Tibial nerve (tissue), 4 donors: ENCODE measurements at regions not wholly inside any gene's neighbourhood (a gene's known extent, or its start where the extent isn't known, plus 50 kb on each side); places are given as distances from the start of the nearest gene placed in this dataset.

Experiments
- DNase-seq, 2 donors: peaks; one replicate each; pipeline ENCODE4 v3.0.0-alpha.2; 2019; ENCODE audit warnings: low spot score in 2 of 2
- H3K27ac ChIP-seq, 4 donors: fragments of 200-600 bp; sonication (generic) in 3 of 4; one replicate each; pipeline ENCODE4 v1.5.1; 2017 to 2019; ENCODE audit warnings: mild to moderate bottlenecking in 1 of 4
- H3K27me3 ChIP-seq, 2 donors: fragments of 200-600 bp; sonication (generic) in 1 of 2; one replicate each; pipeline versions ENCODE4 v1.5.1 to v1.6.0; 2017 to 2019
- H3K36me3 ChIP-seq, 3 donors: fragments of 200-600 bp; sonication (generic); one replicate each; pipeline ENCODE4 v1.5.1; 2018 to 2019
- H3K4me1 ChIP-seq, 4 donors: fragments of 200-600 bp; sonication (generic) in 3 of 4; one replicate each; pipeline ENCODE4 v1.5.1; 2017 to 2019
- H3K4me3 ChIP-seq, 4 donors: fragments of 200-600 bp; sonication (generic) in 3 of 4; one replicate each; pipeline ENCODE4 v1.5.1; 2017 to 2019; ENCODE audit warnings: mild to moderate bottlenecking in 1 of 4, moderate library complexity in 1 of 4
- H3K9me3 ChIP-seq, 4 donors: fragments of 200-600 bp; sonication (generic) in 3 of 4; one replicate each; pipeline ENCODE4 v1.5.1; 2017 to 2019
- EP300 ChIP-seq, 2 donors: sonication (generic); formaldehyde crosslinking; IDR thresholded peaks; one replicate each; pipeline ENCODE4 v1.6.1; 2017; ENCODE audit warnings: antibody characterized with exemption in 2 of 2, mild to moderate bottlenecking in 1 of 2
- POLR2A ChIP-seq, 2 donors: fragments of 450-650 bp; IDR thresholded peaks; one replicate each; pipeline ENCODE4 v1.6.1; 2017; ENCODE audit warnings: antibody characterized with exemption in 2 of 2, mild to moderate bottlenecking in 2 of 2, moderate library complexity in 2 of 2
- WGBS, 2 donors: methylation state at CpG; one replicate each; pipeline ENCODE4 v1.1.5; 2018; 5-methylcytosine and 5-hydroxymethylcytosine counted together
- TF ChIP-seq, protein P1 (sequence below), 5 experiments: fragments of 200-600 bp in 3 of 5; fragments of 450-650 bp in 2 of 5; sonication (generic) in 3 of 5; IDR thresholded peaks; one replicate each; pipeline ENCODE4 v1.5.1; 2016 to 2019; ENCODE audit warnings: antibody characterized with exemption in 5 of 5, mild to moderate bottlenecking in 3 of 5, moderate library complexity in 2 of 5

DNA sequence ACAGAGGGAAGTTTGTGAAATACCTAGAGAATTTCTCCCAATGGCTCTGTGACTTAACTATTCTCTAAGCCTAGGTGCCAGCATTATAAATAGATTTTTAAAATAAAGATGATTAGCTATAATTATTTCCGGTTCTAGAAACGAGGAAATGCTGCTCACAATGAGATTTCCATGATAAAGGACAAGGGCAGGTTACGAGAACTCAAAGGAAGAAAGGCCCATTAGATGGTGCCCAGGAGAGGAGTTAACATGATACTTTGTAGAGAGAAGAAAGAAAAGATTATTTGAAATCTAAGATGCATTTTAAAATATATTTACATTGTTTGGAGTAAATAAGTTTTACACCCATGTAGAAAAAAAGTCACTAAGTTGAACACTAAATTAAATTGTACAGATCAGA is 538.3 kb upstream of the PTGER4 start:
- H3K27ac ChIP-seq = no peak overlapping the region
- no peaks in the 10 kb centered on the region for H3K27me3 ChIP-seq
- H3K36me3 ChIP-seq = no peaks in the 10 kb centered on the region
- H3K9me3 ChIP-seq = peaks cover 0 to 8% (median 2%) of the 10 kb centered on the region in 4 donors
- WGBS, 2 donors = 49 to 59% methylated on average over 3 of the region's 3 CpGs
- no peaks in the 10 kb centered on the region for H3K4me1 ChIP-seq
- H3K4me3 ChIP-seq = no peak overlapping the region
- no peak for DNase-seq
- TF ChIP-seq POLR2A (IDR thresholded peaks at IDR 0.05) = no peak
- TF ChIP-seq EP300 (IDR thresholded peaks at IDR 0.05) = no peak
- TF ChIP-seq, protein P1, sequence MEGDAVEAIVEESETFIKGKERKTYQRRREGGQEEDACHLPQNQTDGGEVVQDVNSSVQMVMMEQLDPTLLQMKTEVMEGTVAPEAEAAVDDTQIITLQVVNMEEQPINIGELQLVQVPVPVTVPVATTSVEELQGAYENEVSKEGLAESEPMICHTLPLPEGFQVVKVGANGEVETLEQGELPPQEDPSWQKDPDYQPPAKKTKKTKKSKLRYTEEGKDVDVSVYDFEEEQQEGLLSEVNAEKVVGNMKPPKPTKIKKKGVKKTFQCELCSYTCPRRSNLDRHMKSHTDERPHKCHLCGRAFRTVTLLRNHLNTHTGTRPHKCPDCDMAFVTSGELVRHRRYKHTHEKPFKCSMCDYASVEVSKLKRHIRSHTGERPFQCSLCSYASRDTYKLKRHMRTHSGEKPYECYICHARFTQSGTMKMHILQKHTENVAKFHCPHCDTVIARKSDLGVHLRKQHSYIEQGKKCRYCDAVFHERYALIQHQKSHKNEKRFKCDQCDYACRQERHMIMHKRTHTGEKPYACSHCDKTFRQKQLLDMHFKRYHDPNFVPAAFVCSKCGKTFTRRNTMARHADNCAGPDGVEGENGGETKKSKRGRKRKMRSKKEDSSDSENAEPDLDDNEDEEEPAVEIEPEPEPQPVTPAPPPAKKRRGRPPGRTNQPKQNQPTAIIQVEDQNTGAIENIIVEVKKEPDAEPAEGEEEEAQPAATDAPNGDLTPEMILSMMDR (IDR thresholded peaks at IDR 0.05) = no peak

DNA sequence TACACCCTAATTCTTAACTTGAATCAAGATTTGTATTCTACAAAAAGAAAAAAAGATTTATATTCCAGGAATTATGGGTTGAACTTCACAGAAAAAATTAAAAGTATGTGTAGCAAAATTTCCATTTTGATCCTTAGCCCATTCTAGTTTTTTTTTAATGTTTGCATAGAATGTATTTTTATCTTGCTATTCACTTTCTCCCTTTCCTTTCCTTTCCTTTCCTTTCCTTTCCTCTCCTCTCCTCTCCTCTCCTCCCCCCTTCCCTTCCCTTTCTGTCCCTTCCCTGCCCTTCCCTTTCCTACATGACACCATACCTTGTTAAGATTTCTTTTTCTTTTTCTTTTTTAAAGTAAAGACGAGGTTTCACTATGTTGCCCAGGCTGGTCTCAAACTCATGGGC is 542.5 kb upstream of the PTGER4 start:
- Histone ChIP-seq H3K27me3 (no peaks in the 10 kb centered on the region), H3K4me3 (no peak overlapping the region), H3K36me3 (no peaks in the 10 kb centered on the region), H3K27ac (no peak overlapping the region), H3K4me1 (no peaks in the 10 kb centered on the region), H3K9me3 (no peaks in the 10 kb centered on the region)
- WGBS, 2 donors = 89 to 96% methylated on average over 1 of the region's 1 CpG
- TF ChIP-seq, protein P1 (IDR thresholded peaks at IDR 0.05) = no peak
- TF ChIP-seq EP300 (IDR thresholded peaks at IDR 0.05) (no peak), POLR2A (IDR thresholded peaks at IDR 0.05) (no peak)
- no peak for DNase-seq

DNA sequence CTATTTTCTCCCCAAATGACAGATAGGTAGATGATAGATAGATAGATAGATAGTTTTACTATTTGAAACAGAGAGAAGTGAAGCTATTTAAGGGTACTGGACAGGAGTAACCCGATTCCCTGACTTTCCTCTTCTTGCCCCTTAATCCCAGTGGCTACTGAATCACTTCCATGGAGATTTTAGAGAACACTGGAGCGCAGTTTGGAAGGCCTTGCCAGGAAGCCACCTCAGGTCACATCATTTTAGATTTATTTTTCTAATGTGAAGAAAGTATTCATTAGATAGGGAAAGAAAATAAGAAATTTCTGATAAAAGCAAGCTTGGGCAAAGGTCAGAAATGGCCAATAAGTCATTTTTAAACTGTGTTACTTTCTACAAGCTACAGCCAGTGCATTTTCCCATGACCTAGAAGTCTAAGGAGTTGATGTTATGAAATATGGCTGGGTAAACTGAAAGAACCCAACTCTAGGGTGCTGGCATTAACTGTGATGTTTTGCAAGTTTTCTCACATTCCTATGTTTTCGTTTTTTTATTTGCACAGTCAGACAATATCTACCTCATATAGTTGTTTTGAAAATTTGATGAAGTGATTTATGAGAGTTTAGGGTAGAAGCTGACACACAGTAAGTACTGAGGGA is 544.7 kb upstream of the PTGER4 start:
- Histone ChIP-seq H3K27me3 (no peaks in the 10 kb centered on the region), H3K36me3 (no peaks in the 10 kb centered on the region), H3K9me3 (peaks cover 0 to 5% (median 0%) of the 10 kb centered on the region in 4 donors), H3K27ac (no peak overlapping the region), H3K4me3 (no peak overlapping the region), H3K4me1 (no peaks in the 10 kb centered on the region)
- 68 to 69% methylated on average over 3 of the region's 3 CpGs for WGBS, 2 donors
- TF ChIP-seq, protein P1 (IDR thresholded peaks at IDR 0.05) = no peak
- TF ChIP-seq EP300 (IDR thresholded peaks at IDR 0.05) = no peak
- no peak for DNase-seq

DNA sequence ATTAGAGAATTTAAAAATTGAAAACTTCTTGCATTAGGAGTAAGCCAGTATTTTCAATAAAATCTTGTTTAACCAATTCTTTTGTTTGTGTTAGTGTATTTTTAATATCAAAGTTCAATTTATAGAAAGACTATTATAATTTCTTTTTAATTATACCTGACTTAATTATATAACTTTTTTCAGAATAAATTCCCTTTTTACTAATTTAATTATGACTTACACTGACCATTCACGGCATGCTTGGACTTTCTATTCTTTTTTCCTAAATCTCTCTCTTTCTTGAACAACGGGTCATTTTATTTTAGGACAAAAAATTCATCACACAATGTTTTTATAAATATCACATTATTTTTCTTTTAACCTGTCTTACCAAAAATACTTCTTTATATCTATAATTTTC is 555.3 kb upstream of the PTGER4 start:
- Histone ChIP-seq H3K27me3 (no peaks in the 10 kb centered on the region), H3K4me1 (no peaks in the 10 kb centered on the region), H3K36me3 (no peaks in the 10 kb centered on the region), H3K9me3 (peaks cover 0 to 37% (median 2%) of the 10 kb centered on the region in 4 donors), H3K27ac (no peak overlapping the region), H3K4me3 (no peak overlapping the region)
- no peak for DNase-seq
- TF ChIP-seq, protein P1 (IDR thresholded peaks at IDR 0.05) = no peak
- no peak for TF ChIP-seq POLR2A (IDR thresholded peaks at IDR 0.05)
- no peak for TF ChIP-seq EP300 (IDR thresholded peaks at IDR 0.05)
- 67 to 72% methylated on average over 2 of the region's 2 CpGs for WGBS, 2 donors

DNA sequence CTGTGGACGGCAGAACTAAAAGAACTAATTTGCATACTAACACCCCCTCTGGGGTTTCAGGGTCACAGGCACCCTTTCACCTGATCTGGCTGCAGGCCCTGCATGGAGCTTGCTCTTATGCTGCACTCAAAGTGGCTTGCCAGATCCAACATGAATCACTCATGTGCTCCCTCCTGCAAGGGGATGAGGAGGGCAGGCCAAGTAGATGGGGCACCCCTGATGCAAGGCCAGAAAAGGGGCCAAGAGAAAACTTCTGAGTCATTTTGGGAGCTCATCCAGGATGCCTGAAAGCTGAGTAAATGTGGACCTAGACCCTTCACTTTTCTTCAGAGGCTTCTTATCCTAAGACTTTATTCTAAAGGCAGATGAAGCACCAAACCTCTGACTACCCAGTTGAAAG is 558.5 kb upstream of the PTGER4 start:
- Histone ChIP-seq H3K36me3 (no peaks in the 10 kb centered on the region), H3K4me3 (no peak overlapping the region), H3K27me3 (no peaks in the 10 kb centered on the region), H3K27ac (no peak overlapping the region), H3K4me1 (no peaks in the 10 kb centered on the region), H3K9me3 (peaks cover 0 to 28% (median 2%) of the 10 kb centered on the region in 4 donors)
- no peak for TF ChIP-seq POLR2A (IDR thresholded peaks at IDR 0.05)
- TF ChIP-seq, protein P1 (IDR thresholded peaks at IDR 0.05) = no peak
- no peak for TF ChIP-seq EP300 (IDR thresholded peaks at IDR 0.05)
- DNase-seq = no peak
- WGBS, 2 donors = 91% methylated on average over 1 of the region's 1 CpG; no CpG with 5 or more reads in 1 of the 2 donors
